ENCODE measurements at regions not wholly inside any gene's neighbourhood (a gene's known extent, or its start where the extent isn't known, plus 50 kb on each side); places are given as distances from the start of the nearest gene placed in this dataset.

GRCh38 chr11:135023499-135023898 lies 611.5 kb upstream of the B3GAT1 start:
- H2AFZ ChIP-seq (ENCODE audit: low read depth, low read length), result no peak overlapping the region
- H4K20me1 ChIP-seq (ENCODE audit: insufficient read depth, low read length), result no peaks in the 10 kb centered on the region
- no peaks in the 10 kb centered on the region for H3K27me3 ChIP-seq (ENCODE audit: insufficient read depth, low read length)
- FAIRE-seq (no peak), DNase-seq (ENCODE audit: low read depth) (no peak)
- no peaks in the 10 kb centered on the region for H3K4me1 ChIP-seq (ENCODE audit: insufficient read depth, low read length)
- H3K27me3 Mint-ChIP-seq (ENCODE audit: low read depth, unreplicated experiment), result no peaks in the 10 kb centered on the region
- peaks cover 5% of the 10 kb centered on the region for H3K9me3 Mint-ChIP-seq (ENCODE audit: unreplicated experiment)
- no peaks in the 10 kb centered on the region for H3K36me3 ChIP-seq (ENCODE audit: insufficient read depth, low read length)
- H3K4me3 Mint-ChIP-seq (ENCODE audit: unreplicated experiment), result no peak overlapping the region
- no peaks in the 10 kb centered on the region for H3K79me2 ChIP-seq (ENCODE audit: insufficient read depth, low read length)
- no peak overlapping the region for H3K9ac ChIP-seq (ENCODE audit: low read length)
- no peak overlapping the region for H3K4me3 ChIP-seq (ENCODE audit: insufficient read depth, low read depth, low read length)
- no peaks in the 10 kb centered on the region for H3K4me1 Mint-ChIP-seq (ENCODE audit: low read depth, unreplicated experiment)
- TF ChIP-seq EZH2 (IDR thresholded peaks at IDR 0.05; ENCODE audit: insufficient read depth, low read length), result no peak
- TF ChIP-seq CTCF (IDR thresholded peaks at IDR 0.05; ENCODE audit: insufficient read depth, low read depth, low read length), result no peak
- peaks cover 2% of the 10 kb centered on the region for H3K36me3 Mint-ChIP-seq (ENCODE audit: low read depth, unreplicated experiment)
- H3K4me2 ChIP-seq (ENCODE audit: low read length), result no peak overlapping the region
- no peaks in the 10 kb centered on the region for H3K9me3 ChIP-seq (ENCODE audit: insufficient read depth, low read depth, low read length)
- H3K27ac Mint-ChIP-seq (ENCODE audit: unreplicated experiment), result no peak overlapping the region
- H3K27ac ChIP-seq (ENCODE audit: low read depth, low read length), result no peak overlapping the region

- Histone ChIP-seq H3K27ac (ENCODE audit: low read depth, low read length) (no peak overlapping the region), H3K79me2 (ENCODE audit: insufficient read depth, low read length) (no peaks in the 10 kb centered on the region), H3K36me3 (ENCODE audit: insufficient read depth, low read length) (no peaks in the 10 kb centered on the region), H2AFZ (ENCODE audit: low read depth, low read length) (no peak overlapping the region), H3K4me2 (ENCODE audit: low read length) (no peak overlapping the region), H3K27me3 (ENCODE audit: insufficient read depth, low read length) (no peaks in the 10 kb centered on the region), H3K4me3 (ENCODE audit: insufficient read depth, low read depth, low read length) (no peak overlapping the region), H3K9me3 (ENCODE audit: insufficient read depth, low read depth, low read length) (no peaks in the 10 kb centered on the region), H3K4me1 (ENCODE audit: insufficient read depth, low read length) (no peaks in the 10 kb centered on the region), H3K9ac (ENCODE audit: low read length) (no peak overlapping the region), H4K20me1 (ENCODE audit: insufficient read depth, low read length) (no peaks in the 10 kb centered on the region)
- H3K9me3 Mint-ChIP-seq (ENCODE audit: unreplicated experiment), result peaks cover 5% of the 10 kb centered on the region
- H3K4me3 Mint-ChIP-seq (ENCODE audit: unreplicated experiment), result no peak overlapping the region
- H3K4me1 Mint-ChIP-seq (ENCODE audit: low read depth, unreplicated experiment), result no peaks in the 10 kb centered on the region
- DNase-seq (ENCODE audit: low read depth) (no peak), FAIRE-seq (no peak)
- H3K36me3 Mint-ChIP-seq (ENCODE audit: low read depth, unreplicated experiment), result peaks cover 2% of the 10 kb centered on the region
- no peak overlapping the region for H3K27ac Mint-ChIP-seq (ENCODE audit: unreplicated experiment)
- no peak for TF ChIP-seq EZH2 (IDR thresholded peaks at IDR 0.05; ENCODE audit: insufficient read depth, low read length)
- no peaks in the 10 kb centered on the region for H3K27me3 Mint-ChIP-seq (ENCODE audit: low read depth, unreplicated experiment)
Observed at GRCh38 chr11:135022454-135022853, 610.4 kb upstream of the B3GAT1 start.

- no peaks in the 10 kb centered on the region for H3K9me3 ChIP-seq (ENCODE audit: insufficient read depth, low read depth, low read length)
- H3K9ac ChIP-seq (ENCODE audit: low read length), result no peak overlapping the region
- H3K9me3 Mint-ChIP-seq (ENCODE audit: unreplicated experiment), result peaks cover 5% of the 10 kb centered on the region
- H3K79me2 ChIP-seq (ENCODE audit: insufficient read depth, low read length), result no peaks in the 10 kb centered on the region
- H3K4me3 Mint-ChIP-seq (ENCODE audit: unreplicated experiment), result no peak overlapping the region
- DNase-seq (ENCODE audit: low read depth) (no peak), FAIRE-seq (no peak)
- H3K27ac Mint-ChIP-seq (ENCODE audit: unreplicated experiment), result no peak overlapping the region
- no peak overlapping the region for H3K27ac ChIP-seq (ENCODE audit: low read depth, low read length)
- no peaks in the 10 kb centered on the region for H3K27me3 ChIP-seq (ENCODE audit: insufficient read depth, low read length)
- no peak overlapping the region for H3K4me2 ChIP-seq (ENCODE audit: low read length)
- H3K4me1 Mint-ChIP-seq (ENCODE audit: low read depth, unreplicated experiment), result no peaks in the 10 kb centered on the region
- H3K36me3 Mint-ChIP-seq (ENCODE audit: low read depth, unreplicated experiment), result peaks cover 2% of the 10 kb centered on the region
- TF ChIP-seq EZH2 (IDR thresholded peaks at IDR 0.05; ENCODE audit: insufficient read depth, low read length) (no peak), CTCF (IDR thresholded peaks at IDR 0.05; ENCODE audit: insufficient read depth, low read depth, low read length) (no peak)
- H3K4me3 ChIP-seq (ENCODE audit: insufficient read depth, low read depth, low read length), result no peak overlapping the region
- H3K4me1 ChIP-seq (ENCODE audit: insufficient read depth, low read length), result no peaks in the 10 kb centered on the region
- no peak overlapping the region for H2AFZ ChIP-seq (ENCODE audit: low read depth, low read length)
- H3K27me3 Mint-ChIP-seq (ENCODE audit: low read depth, unreplicated experiment), result peaks cover 7% of the 10 kb centered on the region
- no peaks in the 10 kb centered on the region for H3K36me3 ChIP-seq (ENCODE audit: insufficient read depth, low read length)
- no peaks in the 10 kb centered on the region for H4K20me1 ChIP-seq (ENCODE audit: insufficient read depth, low read length)
Observed at GRCh38 chr11:135019899-135020298, 607.9 kb upstream of the B3GAT1 start.

Measured in astrocyte (in vitro differentiated cells and primary cell).